H1 (cell line): ENCODE measurements at regions not wholly inside any gene's neighbourhood (a gene's known extent, or its start where the extent isn't known, plus 50 kb on each side); places are given as distances from the start of the nearest gene placed in this dataset.

Experiments used
- TEAD4 ChIP-seq: IDR thresholded peaks from 2 replicates; pipeline ENCODE4 v1.6.1; 2012; ENCODE audit warnings: low read depth, low read length, inconsistent platforms, mixed read lengths
- TF ChIP-seq, protein P1 (sequence below), 3 experiments: IDR thresholded peaks; 1 replicate in 2 of 3; 2 replicates in 1 of 3; pipeline versions ENCODE4 v1.5.1 to v1.6.1; 2011; ENCODE audit warnings: low read length in 3 of 3, mild to moderate bottlenecking in 3 of 3, inconsistent platforms in 2 of 3, low read depth in 1 of 3, moderate library complexity in 1 of 3; ENCODE audit not compliant: insufficient read depth in 1 of 3; ENCODE audit errors: control extremely low read depth in 1 of 3

- TF ChIP-seq, protein P1, sequence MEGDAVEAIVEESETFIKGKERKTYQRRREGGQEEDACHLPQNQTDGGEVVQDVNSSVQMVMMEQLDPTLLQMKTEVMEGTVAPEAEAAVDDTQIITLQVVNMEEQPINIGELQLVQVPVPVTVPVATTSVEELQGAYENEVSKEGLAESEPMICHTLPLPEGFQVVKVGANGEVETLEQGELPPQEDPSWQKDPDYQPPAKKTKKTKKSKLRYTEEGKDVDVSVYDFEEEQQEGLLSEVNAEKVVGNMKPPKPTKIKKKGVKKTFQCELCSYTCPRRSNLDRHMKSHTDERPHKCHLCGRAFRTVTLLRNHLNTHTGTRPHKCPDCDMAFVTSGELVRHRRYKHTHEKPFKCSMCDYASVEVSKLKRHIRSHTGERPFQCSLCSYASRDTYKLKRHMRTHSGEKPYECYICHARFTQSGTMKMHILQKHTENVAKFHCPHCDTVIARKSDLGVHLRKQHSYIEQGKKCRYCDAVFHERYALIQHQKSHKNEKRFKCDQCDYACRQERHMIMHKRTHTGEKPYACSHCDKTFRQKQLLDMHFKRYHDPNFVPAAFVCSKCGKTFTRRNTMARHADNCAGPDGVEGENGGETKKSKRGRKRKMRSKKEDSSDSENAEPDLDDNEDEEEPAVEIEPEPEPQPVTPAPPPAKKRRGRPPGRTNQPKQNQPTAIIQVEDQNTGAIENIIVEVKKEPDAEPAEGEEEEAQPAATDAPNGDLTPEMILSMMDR (IDR thresholded peaks at IDR 0.05; ENCODE audit: control extremely low read depth in 1 of 3, insufficient read depth in 1 of 3, low read depth in 1 of 3, low read length in 3 of 3), result no peak
- TF ChIP-seq TEAD4, result no peak
These were observed 260.7 kb upstream of the ARRDC3 start (continued) for GRCh38 chr5:91643797-91644196.
